Coronary artery (tissue), 2 donors: ENCODE measurements at regions not wholly inside any gene's neighbourhood (a gene's known extent, or its start where the extent isn't known, plus 50 kb on each side); places are given as distances from the start of the nearest gene placed in this dataset.

Experiments
- DNase-seq: peaks from one replicate; pipeline ENCODE4 v3.0.0-alpha.2; 2017; ENCODE audit warnings: low spot score
- H3K27ac ChIP-seq, 2 donors: fragments of 200-600 bp; sonication (generic); one replicate each; pipeline ENCODE4 v1.5.1; 2016 to 2019
- H3K4me3 ChIP-seq: fragments of 200-600 bp; sonication (generic); 2 replicates; pipeline ENCODE4 v1.5.1; 2016; ENCODE audit warnings: mild to moderate bottlenecking, moderate library complexity
- TF ChIP-seq, protein P1 (sequence below): fragments of 200-600 bp; sonication (generic); IDR thresholded peaks from one replicate; pipeline ENCODE4 v1.5.1; 2019; ENCODE audit warnings: antibody characterized with exemption

DNA sequence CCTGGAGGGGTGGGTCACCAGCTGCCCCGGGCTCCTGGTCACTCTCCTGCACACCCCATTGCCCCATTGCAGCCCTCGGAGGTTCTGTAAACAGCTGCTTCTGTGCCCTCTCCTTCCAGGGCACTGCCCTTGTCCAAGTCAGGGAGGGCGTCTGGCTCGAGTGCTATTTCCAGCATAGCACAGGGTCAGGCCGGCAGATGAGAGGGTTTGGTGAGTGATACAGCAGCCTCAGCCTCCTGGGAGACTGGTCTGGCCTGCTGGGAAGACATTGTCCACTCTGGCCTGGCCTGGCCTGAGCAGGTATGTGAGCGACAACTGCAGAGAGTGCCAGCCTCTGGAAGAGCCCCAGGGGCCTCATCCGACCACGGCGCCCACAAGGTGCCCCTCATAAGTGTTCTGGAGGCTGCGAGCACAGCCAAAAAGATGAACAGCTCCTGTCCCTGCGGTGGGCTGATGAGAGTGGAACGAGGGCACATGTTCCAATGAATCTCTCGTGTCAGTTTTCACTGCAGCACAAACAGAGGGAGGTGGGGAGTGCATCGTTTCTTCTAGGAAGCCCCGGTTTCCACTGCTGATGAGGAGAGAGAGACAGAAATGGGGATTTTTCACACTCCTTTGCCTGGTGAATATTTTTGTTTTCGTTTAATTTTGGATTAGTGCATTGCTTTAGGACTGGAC is 105.8 kb upstream of the SDK2 start:
- H3K4me3 ChIP-seq: no peak overlapping the region
- TF ChIP-seq, protein P1, sequence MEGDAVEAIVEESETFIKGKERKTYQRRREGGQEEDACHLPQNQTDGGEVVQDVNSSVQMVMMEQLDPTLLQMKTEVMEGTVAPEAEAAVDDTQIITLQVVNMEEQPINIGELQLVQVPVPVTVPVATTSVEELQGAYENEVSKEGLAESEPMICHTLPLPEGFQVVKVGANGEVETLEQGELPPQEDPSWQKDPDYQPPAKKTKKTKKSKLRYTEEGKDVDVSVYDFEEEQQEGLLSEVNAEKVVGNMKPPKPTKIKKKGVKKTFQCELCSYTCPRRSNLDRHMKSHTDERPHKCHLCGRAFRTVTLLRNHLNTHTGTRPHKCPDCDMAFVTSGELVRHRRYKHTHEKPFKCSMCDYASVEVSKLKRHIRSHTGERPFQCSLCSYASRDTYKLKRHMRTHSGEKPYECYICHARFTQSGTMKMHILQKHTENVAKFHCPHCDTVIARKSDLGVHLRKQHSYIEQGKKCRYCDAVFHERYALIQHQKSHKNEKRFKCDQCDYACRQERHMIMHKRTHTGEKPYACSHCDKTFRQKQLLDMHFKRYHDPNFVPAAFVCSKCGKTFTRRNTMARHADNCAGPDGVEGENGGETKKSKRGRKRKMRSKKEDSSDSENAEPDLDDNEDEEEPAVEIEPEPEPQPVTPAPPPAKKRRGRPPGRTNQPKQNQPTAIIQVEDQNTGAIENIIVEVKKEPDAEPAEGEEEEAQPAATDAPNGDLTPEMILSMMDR: no peak
- DNase-seq: no peak
- H3K27ac ChIP-seq: no peak overlapping the region

DNA sequence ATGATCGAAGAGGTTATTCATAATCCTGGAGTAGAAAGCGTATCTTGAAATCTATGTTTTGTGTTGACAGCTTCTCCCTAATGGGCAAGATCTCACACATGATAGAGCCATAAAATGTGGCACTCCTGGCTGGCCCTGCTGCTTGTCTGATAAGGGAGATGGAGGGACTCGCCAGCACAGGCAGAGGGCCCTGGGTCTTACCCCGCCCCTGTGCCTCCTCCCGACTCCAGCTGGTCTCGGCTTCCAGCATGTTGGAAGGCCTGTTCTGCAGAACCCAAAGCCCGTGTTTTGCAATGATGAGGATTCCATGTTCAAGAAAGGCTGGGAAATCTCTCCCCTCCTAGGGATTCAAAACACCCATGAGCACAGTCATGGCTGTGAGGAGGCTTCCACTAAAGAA is 106.7 kb upstream of the SDK2 start:
- no peak overlapping the region for H3K4me3 ChIP-seq
- no peak overlapping the region for H3K27ac ChIP-seq
- DNase-seq: no peak
- TF ChIP-seq, protein P1: no peak

DNA sequence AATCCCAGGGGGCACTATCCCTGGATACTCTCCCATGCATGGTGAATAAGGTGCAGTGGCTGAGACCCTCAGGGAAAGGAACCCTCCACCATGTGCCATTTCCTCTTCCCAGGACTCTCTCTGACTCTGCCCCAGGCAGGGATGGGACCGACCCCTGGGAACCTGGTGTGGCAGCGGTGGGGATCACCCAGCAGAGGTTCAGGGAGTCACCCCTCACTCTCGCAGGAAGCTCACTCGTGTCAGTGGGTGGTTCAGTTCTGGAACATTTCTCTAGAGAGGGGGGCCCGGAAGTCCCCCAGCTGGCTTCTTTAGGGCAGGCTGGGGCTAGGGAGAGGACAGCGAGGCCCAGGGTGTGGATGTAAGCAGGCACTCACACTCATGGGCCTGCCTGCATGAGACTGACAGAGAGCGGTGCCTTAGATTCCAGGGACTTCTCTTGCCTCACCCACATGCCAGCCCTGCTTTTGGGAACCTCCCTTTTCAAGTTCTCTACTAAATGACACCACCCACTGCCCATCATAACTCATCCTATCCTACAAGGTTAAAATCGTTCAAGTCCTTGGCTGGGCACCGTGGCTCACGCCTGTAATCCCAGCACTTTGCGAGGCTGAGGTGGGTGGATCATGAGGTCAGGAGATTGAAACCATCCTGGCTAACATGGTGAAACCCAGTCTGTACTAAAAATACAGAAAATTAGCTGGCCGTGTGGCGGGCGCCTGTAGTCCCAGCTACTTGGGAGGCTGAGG is 109.7 kb upstream of the SDK2 start:
- Histone ChIP-seq H3K4me3 (no peak overlapping the region), H3K27ac (no peak overlapping the region)
- TF ChIP-seq, protein P1: no peak
- DNase-seq: no peak

DNA sequence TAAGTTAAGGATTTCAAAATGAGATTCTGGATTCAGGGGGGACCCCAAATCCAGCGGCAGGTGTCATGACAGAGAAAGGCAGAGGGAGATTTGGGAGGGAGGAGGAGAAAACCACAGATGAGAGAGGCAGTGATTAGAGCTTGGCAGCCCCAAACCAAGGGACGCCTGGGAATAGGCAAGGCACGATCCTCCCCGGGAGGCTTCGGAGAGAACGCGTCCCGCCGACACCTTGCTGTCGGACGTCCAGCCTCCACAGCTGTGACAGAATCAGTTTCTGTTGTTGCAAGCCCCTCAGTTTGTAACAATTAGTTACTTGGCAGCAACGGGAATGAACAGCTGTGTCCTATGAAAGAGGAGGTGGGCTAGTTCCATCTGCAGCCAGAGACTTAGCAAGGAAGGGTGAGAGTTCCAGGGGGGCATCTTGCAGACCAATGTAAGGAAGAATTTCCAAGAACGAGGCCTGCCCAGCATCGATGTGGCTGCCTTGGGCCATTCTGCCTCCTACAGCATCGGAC is 110.7 kb upstream of the SDK2 start:
- Histone ChIP-seq H3K4me3 (no peak overlapping the region), H3K27ac (no peak overlapping the region)
- TF ChIP-seq, protein P1: no peak
- DNase-seq: no peak

DNA sequence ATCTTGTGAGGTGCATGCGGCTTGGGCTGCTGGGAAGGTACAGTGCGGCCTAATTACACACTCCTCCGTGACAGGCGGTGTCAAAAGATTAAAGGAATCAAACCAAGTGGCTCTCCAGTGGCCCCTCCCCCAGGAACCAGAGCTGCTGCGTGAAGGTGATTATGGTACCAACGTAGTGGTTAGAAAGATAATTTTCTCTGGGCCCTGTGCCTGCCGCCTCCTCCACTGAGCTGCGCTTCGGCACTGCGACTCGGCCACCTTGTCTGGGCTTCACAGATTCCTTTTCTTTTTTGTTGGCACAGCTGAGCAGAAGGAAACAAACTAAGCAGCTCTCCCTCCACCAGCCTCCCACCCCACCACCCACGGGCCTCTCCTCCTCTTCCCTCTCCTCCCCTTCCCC is 113.2 kb upstream of the SDK2 start:
- no peak overlapping the region for H3K27ac ChIP-seq
- no peak for DNase-seq
- no peak overlapping the region for H3K4me3 ChIP-seq
- TF ChIP-seq, protein P1: no peak

DNA sequence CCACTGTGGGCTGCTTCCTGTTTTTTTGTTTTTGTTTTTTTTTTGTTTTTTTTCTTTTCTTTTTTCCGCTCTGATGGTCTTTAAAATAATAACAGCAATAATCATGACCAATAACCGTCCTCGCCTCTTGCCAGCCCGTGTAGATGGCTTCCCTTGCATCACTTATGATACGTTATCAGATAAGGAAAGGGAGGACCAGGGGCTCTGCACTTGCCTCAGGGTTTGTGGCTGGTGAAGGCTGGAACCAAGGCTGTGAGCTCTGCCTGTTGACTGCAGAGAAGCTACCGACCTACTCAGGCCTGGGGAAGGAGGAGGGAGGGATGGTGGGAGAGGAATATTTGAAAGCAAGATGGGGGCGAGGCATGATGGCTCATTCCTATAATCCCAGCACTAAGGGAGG is 114.0 kb upstream of the SDK2 start:
- Histone ChIP-seq H3K4me3 (no peak overlapping the region), H3K27ac (no peak overlapping the region)
- DNase-seq: no peak
- TF ChIP-seq, protein P1: no peak

DNA sequence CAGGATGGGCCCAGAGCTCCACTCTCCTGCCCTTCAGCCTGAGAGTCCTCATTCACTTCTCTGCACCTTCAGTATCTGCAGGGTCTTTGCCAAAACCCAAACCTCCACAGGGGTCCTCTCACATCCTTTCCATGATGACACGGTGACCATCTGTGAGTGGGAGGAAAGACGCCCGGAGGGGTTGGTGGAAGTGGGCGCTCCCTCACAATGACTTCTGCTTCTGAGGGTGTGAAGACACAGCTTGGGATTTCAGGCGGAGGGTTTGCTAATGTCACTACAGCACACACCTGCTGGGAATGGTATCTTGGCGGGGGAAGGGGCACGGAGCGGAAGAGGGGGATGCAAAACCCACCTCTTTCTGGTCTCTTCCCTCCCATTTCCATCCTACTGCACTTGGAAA is 115.1 kb upstream of the SDK2 start:
- TF ChIP-seq, protein P1: no peak
- H3K27ac ChIP-seq: no peak overlapping the region
- no peak overlapping the region for H3K4me3 ChIP-seq
- no peak for DNase-seq
